ENCODE measurements at regions not wholly inside any gene's neighbourhood (a gene's known extent, or its start where the extent isn't known, plus 50 kb on each side); places are given as distances from the start of the nearest gene placed in this dataset.

- Histone ChIP-seq H3K9me3 (ENCODE audit: control insufficient read depth, low read depth, low read length) (no peaks in the 10 kb centered on the region), H2BK120ac (ENCODE audit: low read depth, low read length, poor library complexity, severe bottlenecking) (no peak overlapping the region), H3K4me2 (ENCODE audit: insufficient read depth, insufficient read length, low read length) (no peak overlapping the region), H4K91ac (ENCODE audit: insufficient read length, low read depth, low read length) (no peak overlapping the region), H3K18ac (ENCODE audit: insufficient read length, low read depth, low read length) (no peak overlapping the region), H4K5ac (ENCODE audit: insufficient read length, low read depth, low read length) (no peak overlapping the region), H3K27ac (ENCODE audit: insufficient read length, low read depth, low read length) (no peak overlapping the region), H3K9ac (ENCODE audit: extremely low read depth, insufficient read length, low read length) (no peak overlapping the region), H2BK20ac (ENCODE audit: low read depth, low read length, poor library complexity, severe bottlenecking) (no peak overlapping the region), H3K56ac (ENCODE audit: insufficient read length, low read depth, low read length) (no peak overlapping the region), H2BK15ac (ENCODE audit: low read depth, low read length) (no peak overlapping the region), H2AFZ (ENCODE audit: low read length) (no peak overlapping the region), H3K23ac (ENCODE audit: insufficient read length, low read depth, low read length) (no peak overlapping the region), H2AK5ac (ENCODE audit: insufficient read length, low read length) (no peak overlapping the region), H3T11ph (ENCODE audit: low read length) (no peak overlapping the region), H3K79me2 (ENCODE audit: insufficient read depth, low read length) (no peaks in the 10 kb centered on the region), H3K79me1 (ENCODE audit: insufficient read depth, low read depth, low read length, poor library complexity, severe bottlenecking) (no peaks in the 10 kb centered on the region), H2BK12ac (ENCODE audit: insufficient read length, low read depth, low read length) (no peak overlapping the region), H3K23me2 (ENCODE audit: insufficient read length, low read depth, low read length, poor library complexity, severe bottlenecking) (no peaks in the 10 kb centered on the region), H4K20me1 (ENCODE audit: control insufficient read depth, insufficient read depth, insufficient read length) (no peaks in the 10 kb centered on the region), H3K4ac (ENCODE audit: low read depth, low read length) (no peak overlapping the region), H3K4me1 (ENCODE audit: insufficient read depth, low read length) (no peaks in the 10 kb centered on the region), H3K14ac (ENCODE audit: insufficient read depth, low read length) (no peak overlapping the region), H3K27me3 (ENCODE audit: insufficient read depth, low read length) (no peaks in the 10 kb centered on the region), H4K8ac (replicated peaks; ENCODE audit: insufficient read length, low read depth, low read length) (no peak overlapping the region), H2BK5ac (ENCODE audit: insufficient read length, low read length) (no peak overlapping the region)
- DNase-seq: no peak
- Mint-ChIP-seq H3K4me1 (peaks cover 12 to 15% of the 10 kb centered on the region in 2 experiments), H3K27ac (no peak overlapping the region), H3K4me3 (no peak overlapping the region), H3K9me3 (no peaks in the 10 kb centered on the region; a peak in 1 of 5 replicates), H3K36me3 (ENCODE audit: insufficient read depth in 1 of 3, low read depth in 3 of 3) (no peaks in the 10 kb centered on the region), H3K27me3 (ENCODE audit: low read depth) (no peaks in the 10 kb centered on the region)
- no CpG with 5 or more reads among the region's 3 CpGs for WGBS (ENCODE audit: extremely low coverage, insufficient read length, low lambda C conversion rate)
- TF ChIP-seq CTCF (conservative IDR thresholded peaks at IDR 0.05): no peak
Measured at GRCh38 chr5:23319901-23320300, 187.5 kb upstream of the PRDM9 start.

Data from H9 (cell line).